ENCODE measurements at regions not wholly inside any gene's neighbourhood (a gene's known extent, or its start where the extent isn't known, plus 50 kb on each side); places are given as distances from the start of the nearest gene placed in this dataset.
"Not testable (repeated sequence)": the region's sequence is repeated elsewhere in the genome, so short reads cannot be mapped to it uniquely, and the experiment has no call there.

- DNase-seq (ENCODE audit: low spot score, unreplicated experiment), result no peak
- Mint-ChIP-seq H3K4me1 (ENCODE audit: low read depth) (peaks cover 3% of the 10 kb centered on the region), H3K27me3 (peaks cover 29% of the 10 kb centered on the region), H3K27ac (no peak overlapping the region), H3K4me3 (ENCODE audit: low read depth) (no peak overlapping the region), H3K36me3 (ENCODE audit: insufficient read depth) (no peaks in the 10 kb centered on the region), H3K9me3 (ENCODE audit: low read depth) (no peaks in the 10 kb centered on the region)
- TF ChIP-seq, protein P1, sequence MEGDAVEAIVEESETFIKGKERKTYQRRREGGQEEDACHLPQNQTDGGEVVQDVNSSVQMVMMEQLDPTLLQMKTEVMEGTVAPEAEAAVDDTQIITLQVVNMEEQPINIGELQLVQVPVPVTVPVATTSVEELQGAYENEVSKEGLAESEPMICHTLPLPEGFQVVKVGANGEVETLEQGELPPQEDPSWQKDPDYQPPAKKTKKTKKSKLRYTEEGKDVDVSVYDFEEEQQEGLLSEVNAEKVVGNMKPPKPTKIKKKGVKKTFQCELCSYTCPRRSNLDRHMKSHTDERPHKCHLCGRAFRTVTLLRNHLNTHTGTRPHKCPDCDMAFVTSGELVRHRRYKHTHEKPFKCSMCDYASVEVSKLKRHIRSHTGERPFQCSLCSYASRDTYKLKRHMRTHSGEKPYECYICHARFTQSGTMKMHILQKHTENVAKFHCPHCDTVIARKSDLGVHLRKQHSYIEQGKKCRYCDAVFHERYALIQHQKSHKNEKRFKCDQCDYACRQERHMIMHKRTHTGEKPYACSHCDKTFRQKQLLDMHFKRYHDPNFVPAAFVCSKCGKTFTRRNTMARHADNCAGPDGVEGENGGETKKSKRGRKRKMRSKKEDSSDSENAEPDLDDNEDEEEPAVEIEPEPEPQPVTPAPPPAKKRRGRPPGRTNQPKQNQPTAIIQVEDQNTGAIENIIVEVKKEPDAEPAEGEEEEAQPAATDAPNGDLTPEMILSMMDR (IDR thresholded peaks at IDR 0.05; ENCODE audit: unreplicated experiment), result no peak
These were observed 196.2 kb downstream of the MN1 start for GRCh38 chr22:27605390-27605789.

GRCh38 chr22:27607750-27608149 lies 193.8 kb downstream of the MN1 start:
- H3K4me3 Mint-ChIP-seq (ENCODE audit: low read depth); H3K36me3 Mint-ChIP-seq (ENCODE audit: insufficient read depth); H3K27ac Mint-ChIP-seq; H3K9me3 Mint-ChIP-seq (ENCODE audit: low read depth); DNase-seq (ENCODE audit: low spot score, unreplicated experiment); H3K4me1 Mint-ChIP-seq (ENCODE audit: low read depth): not testable (repeated sequence)
- peaks cover 22% of the 10 kb centered on the region for H3K27me3 Mint-ChIP-seq

DNA sequence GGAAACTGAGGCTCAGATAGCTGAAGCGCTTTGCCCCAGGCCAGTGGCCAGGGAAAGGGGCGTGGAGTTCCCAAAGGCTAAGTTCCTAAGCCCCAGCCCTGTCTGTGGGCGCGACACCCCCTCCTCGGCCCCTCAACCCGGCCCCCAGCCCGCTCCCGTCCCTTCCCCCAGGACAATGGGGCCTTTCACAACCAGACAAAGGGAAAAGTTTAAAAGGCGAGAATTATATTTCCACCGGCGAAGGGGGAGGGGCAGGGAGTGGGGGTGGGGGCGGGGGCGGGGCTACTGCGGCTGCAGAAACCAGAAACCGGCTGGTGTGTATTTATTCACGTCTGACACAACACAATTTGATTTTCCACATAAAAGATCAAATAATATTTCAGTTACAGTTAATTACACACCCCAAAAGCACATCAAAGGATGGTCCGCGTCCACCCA lies 192.1 kb downstream of the MN1 start:
- Mint-ChIP-seq H3K27me3 (peaks cover 17% of the 10 kb centered on the region), H3K9me3 (ENCODE audit: low read depth) (no peaks in the 10 kb centered on the region), H3K36me3 (ENCODE audit: insufficient read depth) (no peaks in the 10 kb centered on the region), H3K4me1 (ENCODE audit: low read depth) (peaks cover 3% of the 10 kb centered on the region), H3K27ac (no peak overlapping the region), H3K4me3 (ENCODE audit: low read depth) (no peak overlapping the region)
- TF ChIP-seq, protein P1 (IDR thresholded peaks at IDR 0.05; ENCODE audit: unreplicated experiment), result no peak
- no peak for DNase-seq (ENCODE audit: low spot score, unreplicated experiment)

DNA sequence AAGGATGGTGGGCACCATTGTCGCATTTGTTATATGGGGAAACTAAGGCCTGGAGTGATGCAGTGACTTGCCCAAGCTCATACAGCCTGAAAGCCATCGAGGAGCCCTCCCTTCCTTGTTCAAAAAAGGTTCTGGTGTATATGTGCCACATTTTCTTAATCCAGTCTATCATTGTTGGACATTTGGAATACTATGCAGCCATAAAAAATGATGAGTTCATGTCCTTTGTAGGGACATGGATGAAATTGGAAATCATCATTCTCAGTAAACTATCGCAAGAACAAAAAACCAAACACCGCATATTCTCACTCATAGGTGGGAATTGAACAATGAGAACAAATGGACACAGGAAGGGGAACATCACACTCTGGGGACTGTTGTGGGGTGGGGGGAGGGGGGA lies 191.4 kb downstream of the MN1 start:
- H3K27ac Mint-ChIP-seq; H3K4me3 Mint-ChIP-seq (ENCODE audit: low read depth); H3K36me3 Mint-ChIP-seq (ENCODE audit: insufficient read depth); H3K4me1 Mint-ChIP-seq (ENCODE audit: low read depth); H3K9me3 Mint-ChIP-seq (ENCODE audit: low read depth); DNase-seq (ENCODE audit: low spot score, unreplicated experiment): not testable (repeated sequence)
- peaks cover 20% of the 10 kb centered on the region for H3K27me3 Mint-ChIP-seq

DNA sequence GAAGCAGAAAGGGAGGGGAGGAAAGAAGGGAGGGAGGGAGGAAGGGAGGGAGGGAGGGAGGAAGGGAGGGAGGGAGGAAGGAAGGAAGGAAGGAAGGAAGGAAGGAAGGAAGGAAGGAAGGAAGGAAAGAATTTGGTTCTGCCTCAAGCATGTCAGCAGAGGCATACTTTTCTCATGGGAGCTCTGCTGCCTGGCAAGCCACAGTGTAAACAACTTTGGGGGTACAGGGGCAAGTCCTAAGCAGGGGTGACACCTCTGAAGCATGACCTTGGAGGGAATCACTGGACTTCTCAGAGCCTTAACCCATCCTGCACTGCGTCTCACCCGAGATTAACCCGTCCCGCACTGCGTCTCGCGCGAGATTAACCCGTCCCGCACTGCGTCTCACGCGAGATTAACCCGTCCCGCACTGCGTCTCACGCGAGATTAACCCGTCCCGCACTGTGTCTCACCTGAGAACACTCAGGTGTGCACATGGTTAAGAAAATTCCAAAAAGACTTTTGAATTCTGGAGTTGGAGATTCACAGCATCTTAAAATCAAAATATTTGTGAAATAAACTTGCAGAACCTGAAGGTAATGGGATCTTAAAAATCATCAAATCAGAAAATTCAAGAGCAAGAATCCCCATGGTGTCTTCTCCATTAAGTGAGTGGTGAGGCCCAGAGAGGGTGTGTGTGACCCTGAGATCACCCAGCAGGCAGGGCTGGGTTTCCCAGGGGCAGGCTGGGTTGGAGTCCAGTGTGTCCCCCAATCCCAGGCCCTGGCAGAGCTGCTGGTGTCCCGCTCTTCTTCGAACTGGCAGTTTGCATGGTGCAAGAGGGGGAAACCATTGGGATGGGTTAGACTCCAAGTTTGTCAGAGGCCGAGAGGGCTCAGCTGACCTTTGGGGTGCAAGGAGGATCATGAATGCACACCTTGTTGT lies 190.4 kb downstream of the MN1 start:
- no peaks in the 10 kb centered on the region for H3K9me3 Mint-ChIP-seq (ENCODE audit: low read depth)
- TF ChIP-seq, protein P1 (IDR thresholded peaks at IDR 0.05; ENCODE audit: unreplicated experiment), result no peak
- H3K27me3 Mint-ChIP-seq, result peaks cover 19% of the 10 kb centered on the region
- no peaks in the 10 kb centered on the region for H3K36me3 Mint-ChIP-seq (ENCODE audit: insufficient read depth)
- no peak for DNase-seq (ENCODE audit: low spot score, unreplicated experiment)
- no peak overlapping the region for H3K27ac Mint-ChIP-seq
- peaks cover 3% of the 10 kb centered on the region for H3K4me1 Mint-ChIP-seq (ENCODE audit: low read depth)
- no peak overlapping the region for H3K4me3 Mint-ChIP-seq (ENCODE audit: low read depth)

DNA sequence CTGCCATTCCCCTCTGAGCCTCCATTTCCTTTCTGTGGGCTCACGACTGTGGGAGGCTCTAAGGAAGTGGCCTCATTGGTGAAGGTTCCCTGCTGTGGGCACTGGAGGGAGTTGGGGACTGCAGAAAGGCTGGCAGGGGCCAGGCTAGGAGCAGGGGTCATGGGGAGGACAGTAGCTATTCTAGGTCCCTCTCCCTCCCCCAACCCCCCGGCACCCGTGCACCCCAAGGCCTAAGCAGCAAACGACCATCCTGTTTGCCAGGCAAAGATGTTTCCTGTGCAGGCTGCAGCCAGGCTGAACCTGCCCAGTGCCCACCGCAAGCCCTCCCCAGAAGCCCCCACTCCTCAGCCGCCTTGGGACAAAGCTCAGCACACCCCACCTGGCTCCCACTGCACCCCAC lies 189.4 kb downstream of the MN1 start:
- Mint-ChIP-seq H3K27ac (no peak overlapping the region), H3K27me3 (peaks cover 17% of the 10 kb centered on the region), H3K36me3 (ENCODE audit: insufficient read depth) (no peaks in the 10 kb centered on the region), H3K4me1 (ENCODE audit: low read depth) (no peaks in the 10 kb centered on the region), H3K9me3 (ENCODE audit: low read depth) (no peaks in the 10 kb centered on the region), H3K4me3 (ENCODE audit: low read depth) (no peak overlapping the region)
- DNase-seq (ENCODE audit: low spot score, unreplicated experiment), result no peak
- TF ChIP-seq, protein P1 (IDR thresholded peaks at IDR 0.05; ENCODE audit: unreplicated experiment), result no peak

Measured in progenitor cell of endocrine pancreas (in vitro differentiated cells).